Ascending aorta (tissue), 2 donors: ENCODE measurements at regions not wholly inside any gene's neighbourhood (a gene's known extent, or its start where the extent isn't known, plus 50 kb on each side); places are given as distances from the start of the nearest gene placed in this dataset.

Experiments used
- DNase-seq, 2 donors: peaks; one replicate each; pipeline ENCODE4 v3.0.0-alpha.2; 2019; ENCODE audit warnings: low spot score in 2 of 2
- H3K27ac ChIP-seq, 2 donors: fragments of 200-600 bp; sonication (generic); one replicate each; pipeline ENCODE4 v1.5.1; 2016 to 2017; ENCODE audit warnings: mild to moderate bottlenecking in 1 of 2
- H3K27me3 ChIP-seq: fragments of 200-600 bp; sonication (generic); one replicate; pipeline ENCODE4 v1.5.1; 2017
- H3K36me3 ChIP-seq, 2 donors: fragments of 200-600 bp; sonication (generic); one replicate each; pipeline ENCODE4 v1.5.1; 2016
- H3K4me1 ChIP-seq, 2 donors: fragments of 200-600 bp; sonication (generic); one replicate each; pipeline ENCODE4 v1.5.1; 2016 to 2017; ENCODE audit warnings: mild to moderate bottlenecking in 1 of 2
- H3K4me3 ChIP-seq, 2 donors: fragments of 200-600 bp; sonication (generic); one replicate each; pipeline ENCODE4 v1.5.1; 2016 to 2017; ENCODE audit warnings: mild to moderate bottlenecking in 1 of 2
- H3K9me3 ChIP-seq, 2 donors: fragments of 200-600 bp; sonication (generic); one replicate each; pipeline ENCODE4 v1.5.1; 2016
- intact Hi-C: fragments of 100-400 bp; cut with DNase I; formaldehyde crosslinking; loops from one replicate; pipeline ENCODE4 v1.15.1; 2023
- TF ChIP-seq, protein P1 (sequence below), 3 experiments: fragments of 200-600 bp in 2 of 3; fragments of 450-650 bp in 1 of 3; sonication (generic) in 2 of 3; IDR thresholded peaks; one replicate each; pipeline ENCODE4 v1.5.1; 2016 to 2019; ENCODE audit warnings: antibody characterized with exemption in 3 of 3, mild to moderate bottlenecking in 1 of 3, moderate library complexity in 1 of 3

DNA sequence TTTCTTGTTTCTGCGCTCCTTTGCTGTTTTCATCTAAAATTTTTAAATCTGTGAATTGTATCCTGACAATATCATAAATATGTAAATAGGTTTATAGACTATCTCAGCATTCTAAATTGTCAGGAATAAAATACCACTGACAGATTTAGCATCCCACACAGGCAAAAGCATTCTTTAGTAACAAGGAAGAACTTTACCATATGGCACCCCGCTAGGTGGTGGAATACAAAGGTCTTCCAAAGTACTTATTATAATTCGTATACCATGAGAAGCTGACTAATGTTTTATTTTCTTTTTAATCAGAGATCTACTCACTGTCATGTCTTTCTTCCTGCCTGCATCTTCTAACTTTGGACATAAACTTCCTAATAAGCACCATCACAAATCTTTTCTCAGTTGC, 328.8 kb upstream of the NOVA1 start:
- H3K27ac ChIP-seq = no peak overlapping the region
- no peaks in the 10 kb centered on the region for H3K9me3 ChIP-seq
- TF ChIP-seq, protein P1, sequence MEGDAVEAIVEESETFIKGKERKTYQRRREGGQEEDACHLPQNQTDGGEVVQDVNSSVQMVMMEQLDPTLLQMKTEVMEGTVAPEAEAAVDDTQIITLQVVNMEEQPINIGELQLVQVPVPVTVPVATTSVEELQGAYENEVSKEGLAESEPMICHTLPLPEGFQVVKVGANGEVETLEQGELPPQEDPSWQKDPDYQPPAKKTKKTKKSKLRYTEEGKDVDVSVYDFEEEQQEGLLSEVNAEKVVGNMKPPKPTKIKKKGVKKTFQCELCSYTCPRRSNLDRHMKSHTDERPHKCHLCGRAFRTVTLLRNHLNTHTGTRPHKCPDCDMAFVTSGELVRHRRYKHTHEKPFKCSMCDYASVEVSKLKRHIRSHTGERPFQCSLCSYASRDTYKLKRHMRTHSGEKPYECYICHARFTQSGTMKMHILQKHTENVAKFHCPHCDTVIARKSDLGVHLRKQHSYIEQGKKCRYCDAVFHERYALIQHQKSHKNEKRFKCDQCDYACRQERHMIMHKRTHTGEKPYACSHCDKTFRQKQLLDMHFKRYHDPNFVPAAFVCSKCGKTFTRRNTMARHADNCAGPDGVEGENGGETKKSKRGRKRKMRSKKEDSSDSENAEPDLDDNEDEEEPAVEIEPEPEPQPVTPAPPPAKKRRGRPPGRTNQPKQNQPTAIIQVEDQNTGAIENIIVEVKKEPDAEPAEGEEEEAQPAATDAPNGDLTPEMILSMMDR (IDR thresholded peaks at IDR 0.05) = no peak
- no peaks in the 10 kb centered on the region for H3K4me1 ChIP-seq
- H3K27me3 ChIP-seq = no peaks in the 10 kb centered on the region
- H3K4me3 ChIP-seq = no peak overlapping the region
- intact Hi-C loops = no loop called here
- no peaks in the 10 kb centered on the region for H3K36me3 ChIP-seq
- DNase-seq = no peak

DNA sequence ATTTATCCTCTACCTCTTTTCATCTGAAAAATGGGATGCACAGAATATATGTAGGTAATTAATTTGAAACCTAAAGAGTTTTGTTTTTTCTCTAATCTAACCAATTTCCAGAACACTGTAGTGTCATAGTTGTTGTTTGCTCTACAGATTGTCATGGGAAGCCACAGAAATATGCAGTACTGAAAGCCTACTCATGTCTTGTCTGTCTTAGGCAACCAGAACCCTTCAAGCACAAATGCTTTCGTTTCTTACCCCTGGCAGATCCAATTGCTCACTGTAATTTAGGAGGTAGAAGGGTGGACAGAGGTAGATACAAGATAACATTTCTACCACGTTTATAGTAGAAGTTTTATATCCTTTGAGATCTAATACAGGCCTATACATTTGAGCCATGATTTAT, 330.2 kb upstream of the NOVA1 start:
- no peaks in the 10 kb centered on the region for H3K36me3 ChIP-seq
- H3K4me3 ChIP-seq = no peak overlapping the region
- no peaks in the 10 kb centered on the region for H3K4me1 ChIP-seq
- no peak overlapping the region for H3K27ac ChIP-seq
- no peak for DNase-seq
- no peaks in the 10 kb centered on the region for H3K9me3 ChIP-seq
- no peaks in the 10 kb centered on the region for H3K27me3 ChIP-seq
- intact Hi-C loops = no loop called here
- TF ChIP-seq, protein P1 (IDR thresholded peaks at IDR 0.05) = no peak

DNA sequence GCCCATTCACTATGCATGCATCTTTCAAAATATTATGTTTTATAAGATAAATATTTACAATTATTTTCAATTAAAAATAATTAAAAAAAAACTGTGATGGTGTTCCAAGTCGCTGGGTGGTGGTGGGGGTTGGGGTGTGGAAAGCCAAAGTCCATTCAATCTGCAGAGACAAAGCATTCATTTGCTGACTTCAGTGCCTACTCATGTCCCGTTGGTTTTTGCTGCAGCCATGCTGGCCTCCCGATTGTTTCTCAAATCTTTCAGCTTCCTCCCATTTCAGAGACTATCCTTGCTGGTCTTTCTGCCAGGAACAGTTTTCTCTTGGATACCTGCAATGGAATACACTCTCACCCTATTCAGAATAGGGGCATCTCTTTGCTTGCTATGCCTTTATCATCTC, 331.5 kb upstream of the NOVA1 start:
- TF ChIP-seq, protein P1 (IDR thresholded peaks at IDR 0.05) = no peak
- Histone ChIP-seq H3K4me3 (no peak overlapping the region), H3K36me3 (no peaks in the 10 kb centered on the region), H3K27ac (no peak overlapping the region), H3K4me1 (no peaks in the 10 kb centered on the region), H3K27me3 (no peaks in the 10 kb centered on the region), H3K9me3 (no peaks in the 10 kb centered on the region)
- intact Hi-C loops = no loop called here
- DNase-seq = no peak

DNA sequence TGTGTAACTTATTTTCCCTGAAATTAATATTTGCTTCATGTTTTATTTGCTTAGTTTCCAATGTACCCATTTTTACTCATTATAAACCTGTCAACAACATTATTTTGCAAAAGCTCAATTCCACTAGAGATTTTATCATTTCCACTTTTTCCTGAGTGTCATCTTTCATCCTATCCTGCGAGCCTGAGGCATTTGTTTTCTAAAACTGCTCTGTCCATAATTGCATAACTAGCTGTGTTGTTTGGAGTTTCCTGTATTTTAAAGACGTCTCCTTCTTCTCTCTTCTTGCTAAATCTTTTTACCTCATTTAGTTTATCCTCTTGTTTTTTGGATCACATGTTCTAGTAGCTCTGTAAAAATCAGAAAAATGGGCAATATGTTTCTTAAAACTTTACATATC, 332.7 kb upstream of the NOVA1 start:
- Histone ChIP-seq H3K27ac (no peak overlapping the region), H3K4me1 (no peaks in the 10 kb centered on the region), H3K9me3 (no peaks in the 10 kb centered on the region), H3K27me3 (no peaks in the 10 kb centered on the region), H3K36me3 (no peaks in the 10 kb centered on the region), H3K4me3 (no peak overlapping the region)
- no peak for DNase-seq
- intact Hi-C loops = no loop called here
- TF ChIP-seq, protein P1 (IDR thresholded peaks at IDR 0.05) = no peak

DNA sequence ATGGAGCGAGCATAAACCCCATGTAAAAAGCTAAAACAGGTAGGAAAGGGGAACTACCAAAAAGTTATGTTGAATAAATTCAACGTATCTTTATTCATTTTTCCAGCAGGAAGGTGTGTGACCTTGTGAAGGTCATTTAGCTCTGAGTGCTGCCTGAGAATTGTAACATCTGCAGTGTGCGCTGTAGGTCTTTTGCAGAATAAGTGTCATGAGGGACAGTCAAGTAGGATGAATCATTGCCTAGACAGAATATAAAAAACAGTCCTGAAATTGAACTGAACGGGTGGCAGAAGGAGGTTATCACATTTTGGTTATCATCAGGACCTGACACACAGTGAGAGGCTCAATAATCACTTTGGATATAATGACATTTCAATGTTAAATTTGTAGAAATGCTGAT, 334.8 kb upstream of the NOVA1 start:
- no peaks in the 10 kb centered on the region for H3K36me3 ChIP-seq
- no peak overlapping the region for H3K27ac ChIP-seq
- no peak overlapping the region for H3K4me3 ChIP-seq
- intact Hi-C loops = no loop called here
- DNase-seq = no peak
- TF ChIP-seq, protein P1 (IDR thresholded peaks at IDR 0.05) = no peak
- H3K27me3 ChIP-seq = no peaks in the 10 kb centered on the region
- no peaks in the 10 kb centered on the region for H3K4me1 ChIP-seq
- H3K9me3 ChIP-seq = no peaks in the 10 kb centered on the region

DNA sequence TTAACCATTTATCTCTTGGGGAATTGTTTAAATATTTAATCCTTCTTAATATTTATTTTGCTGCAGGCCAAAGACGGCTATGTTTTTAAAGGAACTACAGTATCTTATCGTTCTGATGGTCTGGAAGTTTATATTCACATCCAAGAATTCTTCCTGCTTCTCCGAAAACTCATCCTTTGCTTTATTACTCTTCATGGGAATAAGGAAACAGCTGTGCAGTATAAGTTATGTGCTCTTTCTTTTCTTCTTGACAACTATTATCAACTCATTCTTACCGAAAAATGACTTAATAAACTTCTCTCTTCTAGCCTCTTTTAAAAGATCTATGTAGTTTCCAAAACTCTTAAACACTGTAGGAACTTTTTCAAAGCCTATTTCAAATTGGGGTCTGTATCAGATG, 335.6 kb upstream of the NOVA1 start:
- DNase-seq = no peak
- intact Hi-C loops = no loop called here
- H3K27ac ChIP-seq = no peak overlapping the region
- no peaks in the 10 kb centered on the region for H3K27me3 ChIP-seq
- no peaks in the 10 kb centered on the region for H3K36me3 ChIP-seq
- H3K4me1 ChIP-seq = no peaks in the 10 kb centered on the region
- H3K9me3 ChIP-seq = no peaks in the 10 kb centered on the region
- TF ChIP-seq, protein P1 (IDR thresholded peaks at IDR 0.05) = no peak
- no peak overlapping the region for H3K4me3 ChIP-seq
